Thymus (tissue), 11 donors: ENCODE measurements at regions not wholly inside any gene's neighbourhood (a gene's known extent, or its start where the extent isn't known, plus 50 kb on each side); places are given as distances from the start of the nearest gene placed in this dataset.

Experiments used
- DNase-seq, 9 donors: peaks; one replicate each; pipeline ENCODE4 v3.0.0-alpha.2; 2013; ENCODE audit warnings: low spot score in 9 of 9, low read depth in 6 of 9, missing footprints in 1 of 9
- H3K27ac ChIP-seq, 2 donors: one replicate each; pipeline ENCODE4 v1.5.1; 2013; ENCODE audit warnings: control low read depth in 1 of 2, low read depth in 1 of 2, low read length in 1 of 2, mild to moderate bottlenecking in 1 of 2, moderate library complexity in 1 of 2
- H3K27me3 ChIP-seq, 2 donors: one replicate each; pipeline ENCODE4 v1.5.1; 2013; ENCODE audit warnings: low read length in 1 of 2; ENCODE audit not compliant: control insufficient read depth in 2 of 2, insufficient read depth in 1 of 2
- H3K36me3 ChIP-seq, 2 donors: one replicate each; pipeline ENCODE4 v1.5.1; 2013; ENCODE audit warnings: low read length in 1 of 2, mild to moderate bottlenecking in 1 of 2, moderate library complexity in 1 of 2; ENCODE audit not compliant: control insufficient read depth in 2 of 2, insufficient read depth in 2 of 2
- H3K4me1 ChIP-seq, 2 donors: one replicate each; pipeline ENCODE4 v1.5.1; 2013; ENCODE audit warnings: low read length in 2 of 2; ENCODE audit not compliant: control insufficient read depth in 2 of 2, insufficient read depth in 2 of 2
- H3K4me3 ChIP-seq, 2 donors: one replicate each; pipeline ENCODE4 v1.5.1; 2013; ENCODE audit warnings: low read length in 2 of 2, control low read depth in 1 of 2, mild to moderate bottlenecking in 1 of 2
- H3K9me3 ChIP-seq, 2 donors: one replicate each; pipeline ENCODE4 v1.5.1; 2013; ENCODE audit warnings: low read length in 1 of 2, mild to moderate bottlenecking in 1 of 2; ENCODE audit not compliant: control insufficient read depth in 2 of 2, insufficient read depth in 1 of 2
- WGBS: extraction: QIAGEN DNeasy Blood & Tissue Kit; methylation state at CpG from one replicate; pipeline ENCODE4 v1.1.7; 2013; 5-methylcytosine and 5-hydroxymethylcytosine counted together
- donor health status: healthy.

GRCh38 chrX:20666331-20666730 lies 399.6 kb upstream of the RPS6KA3 start:
- H3K27ac ChIP-seq: no peak overlapping the region
- no peaks in the 10 kb centered on the region for H3K9me3 ChIP-seq
- no peak for DNase-seq
- H3K4me1 ChIP-seq: no peaks in the 10 kb centered on the region
- no peaks in the 10 kb centered on the region for H3K27me3 ChIP-seq
- H3K36me3 ChIP-seq: no peaks in the 10 kb centered on the region
- WGBS: 79% methylated on average over 3 of the region's 3 CpGs
- H3K4me3 ChIP-seq: no peak overlapping the region

GRCh38 chrX:20665481-20665880 lies 398.8 kb upstream of the RPS6KA3 start:
- Histone ChIP-seq H3K4me1 (no peaks in the 10 kb centered on the region), H3K27me3 (no peaks in the 10 kb centered on the region), H3K4me3 (no peak overlapping the region), H3K27ac (no peak overlapping the region), H3K36me3 (no peaks in the 10 kb centered on the region), H3K9me3 (no peaks in the 10 kb centered on the region)
- WGBS: 93% methylated on average over 5 of the region's 5 CpGs
- DNase-seq: no peak

GRCh38 chrX:20664774-20665173 lies 398.1 kb upstream of the RPS6KA3 start:
- WGBS: 52% methylated on average over 3 of the region's 3 CpGs
- Histone ChIP-seq H3K27me3 (no peaks in the 10 kb centered on the region), H3K27ac (no peak overlapping the region), H3K4me3 (no peak overlapping the region), H3K9me3 (no peaks in the 10 kb centered on the region), H3K36me3 (no peaks in the 10 kb centered on the region), H3K4me1 (no peaks in the 10 kb centered on the region)
- no peak for DNase-seq

GRCh38 chrX:20664131-20664530 lies 397.4 kb upstream of the RPS6KA3 start:
- no peaks in the 10 kb centered on the region for H3K36me3 ChIP-seq
- WGBS: 62% methylated on average over 2 of the region's 2 CpGs
- H3K4me1 ChIP-seq: no peaks in the 10 kb centered on the region
- no peaks in the 10 kb centered on the region for H3K27me3 ChIP-seq
- H3K9me3 ChIP-seq: no peaks in the 10 kb centered on the region
- H3K27ac ChIP-seq: no peak overlapping the region
- DNase-seq: no peak
- H3K4me3 ChIP-seq: no peak overlapping the region

- no peak for DNase-seq
- no peaks in the 10 kb centered on the region for H3K9me3 ChIP-seq
- no peaks in the 10 kb centered on the region for H3K4me1 ChIP-seq
- no peak overlapping the region for H3K27ac ChIP-seq
- 100% methylated on average over 2 of the region's 2 CpGs for WGBS
- no peaks in the 10 kb centered on the region for H3K36me3 ChIP-seq
- no peaks in the 10 kb centered on the region for H3K27me3 ChIP-seq
- H3K4me3 ChIP-seq: no peak overlapping the region
Measured at GRCh38 chrX:20663336-20663735, 396.6 kb upstream of the RPS6KA3 start.

- Histone ChIP-seq H3K4me3 (no peak overlapping the region), H3K27ac (no peak overlapping the region), H3K4me1 (no peaks in the 10 kb centered on the region), H3K9me3 (no peaks in the 10 kb centered on the region), H3K27me3 (no peaks in the 10 kb centered on the region), H3K36me3 (no peaks in the 10 kb centered on the region)
- DNase-seq: no peak
- WGBS: 89% methylated on average over 1 of the region's 1 CpG
Measured at GRCh38 chrX:20656721-20657120, 390.0 kb upstream of the RPS6KA3 start.

- H3K27ac ChIP-seq: no peak overlapping the region
- WGBS: 100% methylated on average over 1 of the region's 1 CpG
Measured at GRCh38 chrX:20654596-20655106, 387.9 kb upstream of the RPS6KA3 start.

GRCh38 chrX:20653070-20653469 lies 386.4 kb upstream of the RPS6KA3 start:
- H3K9me3 ChIP-seq: no peaks in the 10 kb centered on the region

More at GRCh38 chrX:20654596-20655106, 387.9 kb upstream of the RPS6KA3 start:
- Histone ChIP-seq H3K9me3 (no peaks in the 10 kb centered on the region), H3K36me3 (no peaks in the 10 kb centered on the region), H3K4me1 (no peaks in the 10 kb centered on the region), H3K4me3 (no peak overlapping the region), H3K27me3 (no peaks in the 10 kb centered on the region)
- DNase-seq: no peak

GRCh38 chrX:20641954-20642353 lies 375.2 kb upstream of the RPS6KA3 start:
- no peak overlapping the region for H3K27ac ChIP-seq
- H3K9me3 ChIP-seq: no peaks in the 10 kb centered on the region
- no peaks in the 10 kb centered on the region for H3K36me3 ChIP-seq
- WGBS: 92% methylated on average over 1 of the region's 1 CpG
- no peaks in the 10 kb centered on the region for H3K4me1 ChIP-seq
- H3K4me3 ChIP-seq: no peak overlapping the region
- no peaks in the 10 kb centered on the region for H3K27me3 ChIP-seq
- DNase-seq: no peak

More at GRCh38 chrX:20653070-20653469, 386.4 kb upstream of the RPS6KA3 start:
- H3K4me1 ChIP-seq: no peaks in the 10 kb centered on the region
- H3K4me3 ChIP-seq: no peak overlapping the region
- no peaks in the 10 kb centered on the region for H3K36me3 ChIP-seq
- no peaks in the 10 kb centered on the region for H3K27me3 ChIP-seq
- DNase-seq: no peak
- H3K27ac ChIP-seq: no peak overlapping the region

- no peaks in the 10 kb centered on the region for H3K27me3 ChIP-seq
- no peaks in the 10 kb centered on the region for H3K4me1 ChIP-seq
- no peak overlapping the region for H3K4me3 ChIP-seq
- H3K9me3 ChIP-seq: no peaks in the 10 kb centered on the region
- H3K27ac ChIP-seq: no peak overlapping the region
- no peak for DNase-seq
- H3K36me3 ChIP-seq: no peaks in the 10 kb centered on the region
- 61% methylated on average over 2 of the region's 2 CpGs for WGBS
Measured at GRCh38 chrX:20639115-20639514, 372.4 kb upstream of the RPS6KA3 start.
